ENCODE measurements at regions not wholly inside any gene's neighbourhood (a gene's known extent, or its start where the extent isn't known, plus 50 kb on each side); places are given as distances from the start of the nearest gene placed in this dataset.
"Not testable (repeated sequence)": the region's sequence is repeated elsewhere in the genome, so short reads cannot be mapped to it uniquely, and the experiment has no call there.

GRCh38 chrX:40966213-40966820, 118.9 kb upstream of the USP9X start:
- Histone ChIP-seq H3K9me3 (replicated peaks) (no peaks in the 10 kb centered on the region), H3K27ac (no peak overlapping the region), H3K27me3 (no peaks in the 10 kb centered on the region), H3K4me3 (no peak overlapping the region), H3K36me3 (no peaks in the 10 kb centered on the region), H3K4me1 (no peaks in the 10 kb centered on the region)
- no peak for DNase-seq

DNA sequence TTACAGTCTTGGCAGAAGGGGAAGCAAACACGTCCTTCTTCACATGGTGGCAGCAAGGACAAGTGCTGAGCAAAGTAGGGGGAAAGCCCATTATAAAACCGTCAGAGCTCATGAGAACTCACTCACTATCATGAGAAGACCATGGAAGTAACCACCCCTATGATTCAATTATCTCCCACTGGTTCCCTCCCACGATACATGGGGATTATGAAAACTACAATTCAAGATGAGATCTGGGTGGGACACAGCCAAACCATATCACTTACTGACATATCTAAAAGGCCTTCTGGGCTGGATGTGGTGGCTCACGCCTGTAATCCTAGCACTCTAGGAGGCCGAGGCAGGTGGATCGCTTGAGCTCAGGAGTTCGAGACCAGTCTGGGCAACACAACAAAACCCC, 117.1 kb upstream of the USP9X start:
- H3K4me3 ChIP-seq: no peak overlapping the region
- no peak for DNase-seq
- H3K27ac ChIP-seq: no peak overlapping the region
- no peaks in the 10 kb centered on the region for H3K27me3 ChIP-seq
- no peaks in the 10 kb centered on the region for H3K4me1 ChIP-seq
- no peaks in the 10 kb centered on the region for H3K9me3 ChIP-seq (replicated peaks)
- no peaks in the 10 kb centered on the region for H3K36me3 ChIP-seq

GRCh38 chrX:40971736-40972135, 113.5 kb upstream of the USP9X start:
- H3K27ac ChIP-seq: no peak overlapping the region
- no peaks in the 10 kb centered on the region for H3K36me3 ChIP-seq
- DNase-seq: no peak
- no peaks in the 10 kb centered on the region for H3K9me3 ChIP-seq (replicated peaks)
- H3K27me3 ChIP-seq: no peaks in the 10 kb centered on the region
- H3K4me1 ChIP-seq: no peaks in the 10 kb centered on the region
- no peak overlapping the region for H3K4me3 ChIP-seq

- no peaks in the 10 kb centered on the region for H3K9me3 ChIP-seq (replicated peaks)
- no peaks in the 10 kb centered on the region for H3K4me1 ChIP-seq
- H3K27me3 ChIP-seq: no peaks in the 10 kb centered on the region
- no peak for DNase-seq
- H3K27ac ChIP-seq: no peak overlapping the region
- H3K4me3 ChIP-seq: no peak overlapping the region
- no peaks in the 10 kb centered on the region for H3K36me3 ChIP-seq
These were observed 111.6 kb upstream of the USP9X start for GRCh38 chrX:40973619-40974018.

GRCh38 chrX:40975951-40976350, 109.3 kb upstream of the USP9X start:
- no peak for DNase-seq
- no peaks in the 10 kb centered on the region for H3K4me1 ChIP-seq
- H3K36me3 ChIP-seq: no peaks in the 10 kb centered on the region
- H3K27me3 ChIP-seq: no peaks in the 10 kb centered on the region
- no peaks in the 10 kb centered on the region for H3K9me3 ChIP-seq (replicated peaks)
- no peak overlapping the region for H3K27ac ChIP-seq
- no peak overlapping the region for H3K4me3 ChIP-seq

DNA sequence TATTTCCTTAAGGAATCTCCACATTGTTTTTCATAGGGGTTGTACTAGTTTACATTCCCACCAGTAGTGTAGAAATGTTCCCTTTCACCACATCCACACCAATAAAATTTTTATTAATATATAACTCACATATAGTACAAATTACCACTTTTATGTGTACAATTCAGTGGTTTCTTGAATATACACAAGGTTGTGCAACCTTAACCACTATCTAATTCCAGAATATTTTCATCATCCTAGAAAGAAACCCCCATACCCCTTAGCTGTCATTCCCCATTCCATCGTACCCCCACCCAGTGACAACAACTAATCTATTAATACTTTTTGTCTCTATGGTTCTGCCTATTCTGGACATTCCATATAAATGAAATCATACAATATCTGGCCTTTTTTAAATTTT, 108.3 kb upstream of the USP9X start:
- Histone ChIP-seq H3K4me3 (no peak overlapping the region), H3K9me3 (replicated peaks) (no peaks in the 10 kb centered on the region), H3K4me1 (no peaks in the 10 kb centered on the region), H3K27me3 (no peaks in the 10 kb centered on the region), H3K27ac (no peak overlapping the region), H3K36me3 (no peaks in the 10 kb centered on the region)
- no peak for DNase-seq

- no peak overlapping the region for H3K4me3 ChIP-seq
These were observed 100.3 kb upstream of the USP9X start for GRCh38 chrX:40984962-40985361.

GRCh38 chrX:40987413-40987812, 97.8 kb upstream of the USP9X start:
- Histone ChIP-seq H3K27ac (no peak overlapping the region), H3K4me3 (no peak overlapping the region), H3K4me1 (no peaks in the 10 kb centered on the region), H3K36me3 (no peaks in the 10 kb centered on the region), H3K9me3 (replicated peaks) (no peaks in the 10 kb centered on the region), H3K27me3 (no peaks in the 10 kb centered on the region)
- no peak for DNase-seq

More at GRCh38 chrX:40984962-40985361, 100.3 kb upstream of the USP9X start:
- no peaks in the 10 kb centered on the region for H3K36me3 ChIP-seq
- no peaks in the 10 kb centered on the region for H3K27me3 ChIP-seq
- H3K4me1 ChIP-seq: no peaks in the 10 kb centered on the region
- no peak for DNase-seq
- H3K27ac ChIP-seq: no peak overlapping the region
- H3K9me3 ChIP-seq (replicated peaks): no peaks in the 10 kb centered on the region

DNA sequence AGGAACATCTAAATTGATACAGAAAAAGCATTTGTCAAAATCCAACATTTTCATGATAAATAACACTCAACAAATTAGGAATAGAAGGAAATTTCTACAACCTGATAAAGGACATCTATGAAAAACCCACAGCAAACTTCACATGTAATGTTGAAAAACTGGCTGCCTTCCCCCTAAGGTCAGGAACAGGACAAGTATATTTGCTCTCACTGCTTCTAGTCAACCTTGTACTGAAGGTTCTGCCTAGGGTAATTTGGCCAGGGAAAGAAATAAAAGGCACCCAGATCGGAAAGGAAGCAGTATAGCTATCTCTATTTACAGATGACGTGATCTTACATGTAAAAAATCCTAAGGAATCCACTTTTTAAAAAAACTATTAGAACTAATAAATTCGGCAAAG, 97.1 kb upstream of the USP9X start:
- Histone ChIP-seq H3K36me3 (no peaks in the 10 kb centered on the region), H3K27ac (no peak overlapping the region), H3K9me3 (replicated peaks) (no peaks in the 10 kb centered on the region), H3K4me1 (no peaks in the 10 kb centered on the region), H3K4me3 (no peak overlapping the region), H3K27me3 (no peaks in the 10 kb centered on the region)
- no peak for DNase-seq

- not testable (repeated sequence) for H3K9me3 ChIP-seq (replicated peaks); H3K4me1 ChIP-seq; H3K27ac ChIP-seq; DNase-seq; H3K36me3 ChIP-seq; H3K4me3 ChIP-seq; H3K27me3 ChIP-seq
These were observed 91.8 kb upstream of the USP9X start for GRCh38 chrX:40993395-40993794.

- Histone ChIP-seq H3K4me1 (no peaks in the 10 kb centered on the region), H3K36me3 (no peaks in the 10 kb centered on the region), H3K9me3 (replicated peaks) (no peaks in the 10 kb centered on the region), H3K4me3 (peak overlapping the region; percentile 41), H3K27me3 (no peaks in the 10 kb centered on the region), H3K27ac (peak overlapping the region; percentile 52)
- DNase-seq: peak; percentile 9 to 54
These were observed 88.2 kb upstream of the USP9X start for GRCh38 chrX:40996886-40997530.

GRCh38 chrX:40998123-40998522, 87.1 kb upstream of the USP9X start:
- Histone ChIP-seq H3K4me3 (no peak overlapping the region), H3K27ac (no peak overlapping the region)

DNA sequence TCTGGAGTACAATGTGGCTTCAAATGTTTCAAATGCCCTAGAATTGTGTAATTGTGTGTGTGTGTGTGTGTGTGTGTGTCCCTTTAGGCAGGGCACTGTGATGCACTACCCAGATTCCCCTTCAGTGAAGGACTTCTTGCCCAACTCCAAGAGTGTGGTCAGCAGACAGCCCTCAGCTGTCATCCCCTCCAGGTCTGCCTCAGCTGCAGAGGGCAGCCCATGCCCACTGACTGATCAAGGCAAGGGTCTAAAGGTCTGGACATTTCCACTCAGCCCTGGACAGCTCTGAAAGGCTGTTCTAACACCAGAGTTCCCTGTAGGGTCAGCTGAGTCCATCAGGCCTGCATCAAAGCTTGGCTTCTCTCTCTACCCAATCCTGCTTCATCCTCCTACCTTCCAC, 83.9 kb upstream of the USP9X start:
- H3K27me3 ChIP-seq: no peaks in the 10 kb centered on the region
- H3K4me1 ChIP-seq: no peaks in the 10 kb centered on the region
- no peaks in the 10 kb centered on the region for H3K36me3 ChIP-seq
- H3K9me3 ChIP-seq (replicated peaks): no peaks in the 10 kb centered on the region
- H3K4me3 ChIP-seq: no peak overlapping the region
- DNase-seq: no peak
- H3K27ac ChIP-seq: no peak overlapping the region

More at GRCh38 chrX:40998123-40998522, 87.1 kb upstream of the USP9X start:
- Histone ChIP-seq H3K4me1 (no peaks in the 10 kb centered on the region), H3K36me3 (no peaks in the 10 kb centered on the region), H3K27me3 (no peaks in the 10 kb centered on the region), H3K9me3 (replicated peaks) (no peaks in the 10 kb centered on the region)
- DNase-seq: no peak

- H3K9me3 ChIP-seq (replicated peaks): no peaks in the 10 kb centered on the region
These were observed 83.2 kb upstream of the USP9X start for GRCh38 chrX:41002026-41002425.

DNA sequence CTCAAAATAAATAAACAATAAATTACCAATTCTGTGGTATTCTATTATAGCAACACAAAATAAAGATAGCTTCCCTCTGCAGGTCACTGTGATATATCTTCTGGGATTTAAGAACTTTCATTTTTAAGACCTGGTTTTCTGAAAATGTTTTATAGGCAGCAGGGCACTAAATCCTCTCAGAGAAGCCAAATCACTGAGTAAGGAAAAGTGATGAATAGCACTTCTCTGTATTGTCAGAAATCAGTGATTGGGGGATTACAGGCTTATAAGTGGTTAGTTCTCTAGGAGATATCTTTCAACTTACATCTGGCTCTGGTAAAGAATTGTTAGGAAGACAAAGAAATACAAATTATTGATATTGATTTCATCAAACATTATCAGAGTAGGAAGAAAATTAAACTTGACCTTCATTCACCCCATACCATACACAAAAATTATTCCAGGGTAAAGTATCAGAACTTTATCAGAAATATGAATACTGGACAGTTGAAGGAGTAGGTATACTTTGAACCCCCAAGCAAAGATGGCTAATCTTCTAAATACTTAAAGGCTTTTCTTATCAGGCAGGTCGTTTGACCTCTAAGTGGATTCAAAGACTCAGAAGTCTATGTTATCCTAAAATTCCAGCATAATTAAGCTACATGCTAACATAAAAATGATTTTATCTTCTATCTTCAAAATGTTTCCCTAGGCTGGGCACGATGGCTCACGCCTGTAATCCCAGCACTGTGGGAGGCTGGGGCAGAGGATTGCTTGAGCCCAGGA, 81.6 kb upstream of the USP9X start:
- Histone ChIP-seq H3K4me3 (no peak overlapping the region), H3K4me1 (no peaks in the 10 kb centered on the region), H3K27me3 (no peaks in the 10 kb centered on the region), H3K27ac (no peak overlapping the region), H3K9me3 (replicated peaks) (no peaks in the 10 kb centered on the region), H3K36me3 (no peaks in the 10 kb centered on the region)
- no peak for DNase-seq

More at GRCh38 chrX:41002026-41002425, 83.2 kb upstream of the USP9X start:
- no peak for DNase-seq
- Histone ChIP-seq H3K27me3 (no peaks in the 10 kb centered on the region), H3K36me3 (no peaks in the 10 kb centered on the region), H3K4me3 (no peak overlapping the region), H3K4me1 (no peaks in the 10 kb centered on the region), H3K27ac (no peak overlapping the region)
